NCI-H774 (cell line): ENCODE measurements at regions not wholly inside any gene's neighbourhood (a gene's known extent, or its start where the extent isn't known, plus 50 kb on each side); places are given as distances from the start of the nearest gene placed in this dataset.

ENCODE experiments used
- DNase-seq: peaks from one replicate; lab custom pipeline; 2025; lab: John Stamatoyannopoulos, UW

- no peak for DNase-seq
Measured at GRCh38 chr21:28342212-28342810, 650.4 kb downstream of the LTN1 start.

GRCh38 chr21:28339403-28339802, 653.3 kb downstream of the LTN1 start:
- DNase-seq, result no peak

- no peak for DNase-seq
Measured at GRCh38 chr21:28338701-28339305, 653.9 kb downstream of the LTN1 start.

GRCh38 chr21:28337315-28337714, 655.4 kb downstream of the LTN1 start:
- DNase-seq, result no peak

- DNase-seq, result no peak
Measured at GRCh38 chr21:28336314-28336713, 656.4 kb downstream of the LTN1 start.

- DNase-seq, result no peak
Measured at GRCh38 chr21:28334407-28334806, 658.3 kb downstream of the LTN1 start.

GRCh38 chr21:28333578-28334075, 659.0 kb downstream of the LTN1 start:
- no peak for DNase-seq

- DNase-seq, result no peak
Measured at GRCh38 chr21:28332796-28333195, 659.9 kb downstream of the LTN1 start.

- no peak for DNase-seq
Measured at GRCh38 chr21:28325618-28326017, 667.1 kb downstream of the LTN1 start.

GRCh38 chr21:28324690-28325089, 668.0 kb downstream of the LTN1 start:
- DNase-seq, result no peak

- no peak for DNase-seq
Measured at GRCh38 chr21:28317177-28317950, 675.3 kb downstream of the LTN1 start.

- DNase-seq, result no peak
Measured at GRCh38 chr21:28311411-28312190, 681.1 kb downstream of the LTN1 start.

GRCh38 chr21:28310711-28311110, 682.0 kb downstream of the LTN1 start:
- DNase-seq, result no peak

GRCh38 chr21:28310171-28310685, 682.4 kb downstream of the LTN1 start:
- no peak for DNase-seq

- DNase-seq, result no peak
Measured at GRCh38 chr21:28309596-28309995, 683.1 kb downstream of the LTN1 start.

- no peak for DNase-seq
Measured at GRCh38 chr21:28308516-28308915, 684.2 kb downstream of the LTN1 start.

- DNase-seq, result no peak
Measured at GRCh38 chr21:28299946-28300345, 692.7 kb downstream of the LTN1 start.

GRCh38 chr21:28298251-28298672, 694.4 kb downstream of the LTN1 start:
- no peak for DNase-seq

- DNase-seq, result no peak
Measured at GRCh38 chr21:28294051-28294450, 698.6 kb downstream of the LTN1 start.

GRCh38 chr21:28283641-28284490, 708.8 kb downstream of the LTN1 start:
- no peak for DNase-seq

GRCh38 chr21:28282833-28283232, 709.8 kb downstream of the LTN1 start:
- no peak for DNase-seq
